ENCODE measurements at regions not wholly inside any gene's neighbourhood (a gene's known extent, or its start where the extent isn't known, plus 50 kb on each side); places are given as distances from the start of the nearest gene placed in this dataset.

- H3K36me3 Mint-ChIP-seq, result no peaks in the 10 kb centered on the region
- peaks cover 30% of the 10 kb centered on the region for H3K27me3 Mint-ChIP-seq (ENCODE audit: low read depth)
- no peak overlapping the region for H3K4me3 Mint-ChIP-seq
- TF ChIP-seq, protein P1, sequence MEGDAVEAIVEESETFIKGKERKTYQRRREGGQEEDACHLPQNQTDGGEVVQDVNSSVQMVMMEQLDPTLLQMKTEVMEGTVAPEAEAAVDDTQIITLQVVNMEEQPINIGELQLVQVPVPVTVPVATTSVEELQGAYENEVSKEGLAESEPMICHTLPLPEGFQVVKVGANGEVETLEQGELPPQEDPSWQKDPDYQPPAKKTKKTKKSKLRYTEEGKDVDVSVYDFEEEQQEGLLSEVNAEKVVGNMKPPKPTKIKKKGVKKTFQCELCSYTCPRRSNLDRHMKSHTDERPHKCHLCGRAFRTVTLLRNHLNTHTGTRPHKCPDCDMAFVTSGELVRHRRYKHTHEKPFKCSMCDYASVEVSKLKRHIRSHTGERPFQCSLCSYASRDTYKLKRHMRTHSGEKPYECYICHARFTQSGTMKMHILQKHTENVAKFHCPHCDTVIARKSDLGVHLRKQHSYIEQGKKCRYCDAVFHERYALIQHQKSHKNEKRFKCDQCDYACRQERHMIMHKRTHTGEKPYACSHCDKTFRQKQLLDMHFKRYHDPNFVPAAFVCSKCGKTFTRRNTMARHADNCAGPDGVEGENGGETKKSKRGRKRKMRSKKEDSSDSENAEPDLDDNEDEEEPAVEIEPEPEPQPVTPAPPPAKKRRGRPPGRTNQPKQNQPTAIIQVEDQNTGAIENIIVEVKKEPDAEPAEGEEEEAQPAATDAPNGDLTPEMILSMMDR (IDR thresholded peaks at IDR 0.05; ENCODE audit: unreplicated experiment), result no peak
- no peak overlapping the region for H3K27ac Mint-ChIP-seq
- no peaks in the 10 kb centered on the region for H3K9me3 Mint-ChIP-seq
- DNase-seq (ENCODE audit: low spot score in 2 of 2, unreplicated experiment in 2 of 2), result no peak
- no peaks in the 10 kb centered on the region for H3K4me1 Mint-ChIP-seq
These were observed 163.7 kb upstream of the NLRP1 start for GRCh38 chr17:5747964-5748363.

- peak in 1 of 2 experiments; percentile 10 for DNase-seq (ENCODE audit: low spot score in 2 of 2, unreplicated experiment in 2 of 2)
- Mint-ChIP-seq H3K4me3 (no peak overlapping the region), H3K4me1 (no peaks in the 10 kb centered on the region), H3K9me3 (no peaks in the 10 kb centered on the region), H3K27ac (no peak overlapping the region), H3K36me3 (no peaks in the 10 kb centered on the region), H3K27me3 (ENCODE audit: low read depth) (peaks cover 46% of the 10 kb centered on the region)
- TF ChIP-seq, protein P1 (IDR thresholded peaks at IDR 0.05; ENCODE audit: unreplicated experiment), result no peak
These were observed 169.1 kb upstream of the NLRP1 start for GRCh38 chr17:5753421-5753820.

DNA sequence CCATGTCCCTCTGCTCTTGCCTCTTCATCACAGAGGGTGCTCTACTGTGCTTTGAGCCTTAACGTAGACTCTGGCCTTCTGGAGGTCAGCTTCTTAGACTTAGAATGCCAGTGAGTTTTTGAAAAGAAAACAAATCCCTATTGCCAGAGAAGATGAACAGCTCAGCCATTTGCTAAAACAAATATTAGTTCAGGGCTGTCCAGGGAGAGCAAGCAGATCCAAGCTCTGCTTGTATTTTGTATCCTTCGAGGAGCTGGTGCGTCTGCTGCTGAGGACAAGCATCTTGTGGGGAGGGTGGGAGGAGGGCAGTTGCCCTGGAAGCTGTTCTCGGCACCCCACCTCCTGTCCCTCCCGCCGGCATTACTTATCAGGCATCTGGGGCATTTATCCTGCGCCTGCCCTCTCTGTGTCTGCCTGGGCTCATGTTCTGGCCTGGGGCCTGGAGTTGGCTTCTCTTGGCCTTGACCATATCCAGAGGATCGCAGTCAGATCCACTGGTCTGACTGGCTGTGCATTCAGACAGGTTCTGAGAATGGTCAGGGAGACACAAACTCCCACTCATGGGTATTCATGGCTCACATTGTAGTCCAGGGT, 173.1 kb upstream of the NLRP1 start:
- no peaks in the 10 kb centered on the region for H3K36me3 Mint-ChIP-seq
- H3K27me3 Mint-ChIP-seq (ENCODE audit: low read depth), result peaks cover 38% of the 10 kb centered on the region
- no peaks in the 10 kb centered on the region for H3K9me3 Mint-ChIP-seq
- DNase-seq (ENCODE audit: low spot score in 2 of 2, unreplicated experiment in 2 of 2), result no peak
- H3K4me1 Mint-ChIP-seq, result no peaks in the 10 kb centered on the region
- TF ChIP-seq, protein P1 (IDR thresholded peaks at IDR 0.05; ENCODE audit: unreplicated experiment), result no peak
- H3K4me3 Mint-ChIP-seq, result no peak overlapping the region
- H3K27ac Mint-ChIP-seq, result no peak overlapping the region

GRCh38 chr17:5758651-5759050, 174.3 kb upstream of the NLRP1 start:
- DNase-seq (ENCODE audit: low spot score in 2 of 2, unreplicated experiment in 2 of 2), result no peak
- Mint-ChIP-seq H3K9me3 (no peaks in the 10 kb centered on the region), H3K27me3 (ENCODE audit: low read depth) (peaks cover 43% of the 10 kb centered on the region), H3K4me1 (no peaks in the 10 kb centered on the region), H3K27ac (no peak overlapping the region), H3K4me3 (no peak overlapping the region), H3K36me3 (no peaks in the 10 kb centered on the region)
- TF ChIP-seq, protein P1 (IDR thresholded peaks at IDR 0.05; ENCODE audit: unreplicated experiment), result no peak

DNA sequence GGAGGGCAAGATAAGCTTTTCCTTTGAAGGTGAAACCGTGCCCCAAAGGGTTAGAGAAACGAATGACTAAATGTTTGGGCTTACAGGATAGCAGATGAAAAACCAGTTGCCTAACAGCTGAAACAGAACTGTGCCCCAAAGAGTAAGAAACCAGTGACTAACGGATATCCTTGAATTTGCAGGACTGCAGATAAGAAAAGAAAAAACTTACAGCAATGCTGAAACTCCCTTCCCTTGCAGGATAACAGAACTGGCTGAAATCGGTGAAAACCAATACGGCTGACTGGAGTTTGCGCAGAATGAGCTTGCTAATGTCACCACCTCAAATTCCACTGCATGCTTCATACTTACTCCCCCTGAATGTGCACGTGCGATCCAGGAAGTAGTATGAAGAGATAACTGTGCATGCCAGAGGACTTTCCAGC, 175.2 kb upstream of the NLRP1 start:
- TF ChIP-seq, protein P1 (IDR thresholded peaks at IDR 0.05; ENCODE audit: unreplicated experiment), result no peak
- Mint-ChIP-seq H3K9me3 (no peaks in the 10 kb centered on the region), H3K27ac (no peak overlapping the region), H3K27me3 (ENCODE audit: low read depth) (peaks cover 44% of the 10 kb centered on the region), H3K4me1 (no peaks in the 10 kb centered on the region), H3K36me3 (no peaks in the 10 kb centered on the region), H3K4me3 (no peak overlapping the region)
- DNase-seq (ENCODE audit: low spot score in 2 of 2, unreplicated experiment in 2 of 2), result no peak

- Mint-ChIP-seq H3K4me3 (no peak overlapping the region), H3K27me3 (ENCODE audit: low read depth) (peaks cover 56% of the 10 kb centered on the region), H3K27ac (no peak overlapping the region), H3K36me3 (no peaks in the 10 kb centered on the region), H3K4me1 (no peaks in the 10 kb centered on the region), H3K9me3 (no peaks in the 10 kb centered on the region)
- DNase-seq (ENCODE audit: low spot score in 2 of 2, unreplicated experiment in 2 of 2), result no peak
- TF ChIP-seq, protein P1 (IDR thresholded peaks at IDR 0.05; ENCODE audit: unreplicated experiment), result no peak
These were observed 177.9 kb upstream of the NLRP1 start for GRCh38 chr17:5762191-5762590.

All from mesothelial cell of epicardium (in vitro differentiated cells).